ENCODE measurements at regions not wholly inside any gene's neighbourhood (a gene's known extent, or its start where the extent isn't known, plus 50 kb on each side); places are given as distances from the start of the nearest gene placed in this dataset.
"Not testable (repeated sequence)": the region's sequence is repeated elsewhere in the genome, so short reads cannot be mapped to it uniquely, and the experiment has no call there.

- no peak for DNase-seq
Measured at GRCh38 chr5:50898966-50899365, 232.5 kb downstream of the PARP8 start.

GRCh38 chr5:50900952-50901510 lies 234.6 kb downstream of the PARP8 start:
- no peak for DNase-seq

GRCh38 chr5:50903651-50904050 lies 237.2 kb downstream of the PARP8 start:
- no peak for DNase-seq

- DNase-seq, result no peak
Measured at GRCh38 chr5:50905996-50906570, 239.6 kb downstream of the PARP8 start.

- not testable (repeated sequence) for DNase-seq
Measured at GRCh38 chr5:50920160-50920559, 253.7 kb downstream of the PARP8 start.

- no peak for DNase-seq
Measured at GRCh38 chr5:50921366-50922133, 255.1 kb downstream of the PARP8 start.

- DNase-seq, result not testable (repeated sequence)
Measured at GRCh38 chr5:50922134-50922941, 255.9 kb downstream of the PARP8 start.

GRCh38 chr5:50922942-50923767 lies 256.7 kb downstream of the PARP8 start:
- no peak for DNase-seq

GRCh38 chr5:50923768-50924494 lies 257.5 kb downstream of the PARP8 start:
- no peak for DNase-seq

GRCh38 chr5:50927953-50928352 lies 261.5 kb downstream of the PARP8 start:
- no peak for DNase-seq

- no peak for DNase-seq
Measured at GRCh38 chr5:50929174-50929573, 262.7 kb downstream of the PARP8 start.

GRCh38 chr5:50934343-50934742 lies 267.9 kb downstream of the PARP8 start:
- DNase-seq, result no peak

- DNase-seq, result no peak
Measured at GRCh38 chr5:50945139-50945538, 278.7 kb downstream of the PARP8 start.

GRCh38 chr5:50947906-50948683 lies 281.7 kb downstream of the PARP8 start:
- no peak for DNase-seq

GRCh38 chr5:50953290-50953689 lies 286.9 kb downstream of the PARP8 start:
- no peak for DNase-seq

- DNase-seq, result no peak
Measured at GRCh38 chr5:50958852-50959457, 292.5 kb downstream of the PARP8 start.

- no peak for DNase-seq
Measured at GRCh38 chr5:50962934-50963872, 296.8 kb downstream of the PARP8 start.

- DNase-seq, result no peak
Measured at GRCh38 chr5:50963971-50964745, 297.7 kb downstream of the PARP8 start.
